SK-N-MC (cell line): ENCODE measurements at regions not wholly inside any gene's neighbourhood (a gene's known extent, or its start where the extent isn't known, plus 50 kb on each side); places are given as distances from the start of the nearest gene placed in this dataset.

Source experiments
- EZH2 ChIP-seq: fragments of 200-600 bp; sonication (generic); IDR thresholded peaks from one replicate; pipeline ENCODE4 v1.6.1; 2017; ENCODE audit warnings: antibody characterized with exemption
- FOXP2 ChIP-seq: optimal IDR thresholded peaks from 2 replicates; pipeline ENCODE3; 2011; ENCODE audit warnings: mild to moderate bottlenecking, moderate library complexity; ENCODE audit not compliant: insufficient read depth; ENCODE audit errors: extremely low read length, control extremely low read depth
- POLR2AphosphoS5 ChIP-seq: IDR thresholded peaks from 2 replicates; pipeline ENCODE4 v1.6.1; 2012; ENCODE audit warnings: mild to moderate bottlenecking, low read depth, low read length, borderline replicate concordance

- no peak for TF ChIP-seq POLR2AphosphoS5
- TF ChIP-seq EZH2, result no peak
- no peak for TF ChIP-seq FOXP2
Measured at GRCh38 chr3:72344647-72345046, 503.6 kb downstream of the SHQ1 start.
